A673 (cell line): ENCODE measurements at regions not wholly inside any gene's neighbourhood (a gene's known extent, or its start where the extent isn't known, plus 50 kb on each side); places are given as distances from the start of the nearest gene placed in this dataset.

Source experiments
- BruUV-seq: library from RNA; stranded (reverse); fragments of 400-500 nt; replicated peaks from 2 replicates; lab custom pipeline; 2021; lab: Mats Ljungman, UMichigan
- CTCF ChIA-PET: fragments of 300-600 bp; sonication (Branson Sonifier 250); formaldehyde crosslinking; loops from one replicate; lab custom pipeline; 2022; ENCODE audit warnings: antibody characterized with exemption; lab: Charles Lee
- POLR2A ChIA-PET: fragments of 300-600 bp; sonication (Branson Sonifier 250); formaldehyde crosslinking; loops from one replicate; lab custom pipeline; 2022; ENCODE audit warnings: antibody characterized with exemption; ENCODE audit not compliant: low non-redundant PET; lab: Charles Lee
- DNase-seq: peaks from one replicate; pipeline ENCODE4 v3.0.0-alpha.2; 2015; ENCODE audit warnings: low spot score
- H3K27ac ChIP-seq: fragments of 200-600 bp; sonication (generic); 2 replicates; pipeline ENCODE4 v1.5.1; 2016; ENCODE audit warnings: mixed run types, low read depth, mild to moderate bottlenecking, mixed read lengths, antibody characterized with exemption, low read length; ENCODE audit not compliant: poor library complexity, severe bottlenecking
- H3K27me3 ChIP-seq: fragments of 200-600 bp; sonication (generic); replicated peaks from 2 replicates; pipeline ENCODE4 v1.6.1; 2017; ENCODE audit warnings: mixed run types, low read depth, mild to moderate bottlenecking, mixed read lengths, antibody characterized with exemption, low read length; ENCODE audit not compliant: insufficient read depth, poor library complexity
- H3K36me3 ChIP-seq: fragments of 200-600 bp; sonication (generic); 2 replicates; pipeline ENCODE4 v1.6.1; 2016; ENCODE audit warnings: mixed run types, mild to moderate bottlenecking, mixed read lengths, antibody characterized with exemption, low read length; ENCODE audit not compliant: insufficient read depth, poor library complexity, severe bottlenecking
- H3K4me1 ChIP-seq: fragments of 200-600 bp; sonication (generic); 2 replicates; pipeline ENCODE4 v1.6.1; 2017; ENCODE audit warnings: mixed run types, mild to moderate bottlenecking, mixed read lengths, antibody characterized with exemption, low read length; ENCODE audit not compliant: insufficient read depth, poor library complexity, severe bottlenecking
- H3K4me3 ChIP-seq: fragments of 200-600 bp; sonication (generic); 2 replicates; pipeline ENCODE4 v1.5.1; 2016; ENCODE audit warnings: low read depth, mixed run types, mild to moderate bottlenecking, mixed read lengths, low read length; ENCODE audit not compliant: poor library complexity, severe bottlenecking
- H3K9me3 ChIP-seq: fragments of 200-600 bp; sonication (generic); 2 replicates; pipeline ENCODE4 v1.6.1; 2016; ENCODE audit warnings: mixed run types, low read depth, mild to moderate bottlenecking, mixed read lengths, antibody characterized with exemption, low read length; ENCODE audit not compliant: poor library complexity, severe bottlenecking
- EZH2 ChIP-seq: fragments of 200-600 bp; sonication (generic); IDR thresholded peaks from 2 replicates; pipeline ENCODE4 v1.6.1; 2017; ENCODE audit warnings: borderline replicate concordance, low read depth, mild to moderate bottlenecking, mixed read lengths, antibody characterized with exemption, low read length; ENCODE audit not compliant: poor library complexity, severe bottlenecking
- intact Hi-C: fragments of 100-400 bp; cut with micrococcal nuclease; formaldehyde crosslinking; loops from one replicate; pipeline ENCODE4 v1.10.0; 2022; ENCODE audit not compliant: unreplicated experiment
- TF ChIP-seq, protein P1 (sequence below): fragments of 300-800, 200-600 bp; sonication (generic); conservative IDR thresholded peaks from 2 replicates; pipeline ENCODE4 v1.5.1; 2017; ENCODE audit warnings: low read depth, mild to moderate bottlenecking, antibody characterized with exemption, low read length, moderate library complexity, mixed read lengths

- no peak overlapping the region for H3K27ac ChIP-seq
- intact Hi-C loops, result no loop called here
- no peak overlapping the region for H3K4me3 ChIP-seq
- BruUV-seq, result no TSS peak
- H3K4me1 ChIP-seq, result no peaks in the 10 kb centered on the region
- CTCF ChIA-PET, result no interaction called here
- DNase-seq, result no peak
- H3K9me3 ChIP-seq, result no peaks in the 10 kb centered on the region
- peaks cover 6% of the 10 kb centered on the region for H3K27me3 ChIP-seq
- TF ChIP-seq EZH2, result no peak
- POLR2A ChIA-PET, result no interaction called here
- H3K36me3 ChIP-seq, result no peaks in the 10 kb centered on the region
Measured at GRCh38 chr12:30219047-30219446, 435.3 kb upstream of the TMTC1 start.

GRCh38 chr12:30218073-30218472 is 434.3 kb upstream of the TMTC1 start:
- H3K4me1 ChIP-seq, result no peaks in the 10 kb centered on the region
- H3K4me3 ChIP-seq, result no peak overlapping the region
- no peak overlapping the region for H3K27ac ChIP-seq
- H3K36me3 ChIP-seq, result no peaks in the 10 kb centered on the region
- intact Hi-C loops, result no loop called here
- no peak for DNase-seq
- H3K27me3 ChIP-seq, result peaks cover under 1% of the 10 kb centered on the region
- CTCF ChIA-PET, result no interaction called here
- POLR2A ChIA-PET, result no interaction called here
- TF ChIP-seq EZH2, result no peak
- TF ChIP-seq, protein P1, sequence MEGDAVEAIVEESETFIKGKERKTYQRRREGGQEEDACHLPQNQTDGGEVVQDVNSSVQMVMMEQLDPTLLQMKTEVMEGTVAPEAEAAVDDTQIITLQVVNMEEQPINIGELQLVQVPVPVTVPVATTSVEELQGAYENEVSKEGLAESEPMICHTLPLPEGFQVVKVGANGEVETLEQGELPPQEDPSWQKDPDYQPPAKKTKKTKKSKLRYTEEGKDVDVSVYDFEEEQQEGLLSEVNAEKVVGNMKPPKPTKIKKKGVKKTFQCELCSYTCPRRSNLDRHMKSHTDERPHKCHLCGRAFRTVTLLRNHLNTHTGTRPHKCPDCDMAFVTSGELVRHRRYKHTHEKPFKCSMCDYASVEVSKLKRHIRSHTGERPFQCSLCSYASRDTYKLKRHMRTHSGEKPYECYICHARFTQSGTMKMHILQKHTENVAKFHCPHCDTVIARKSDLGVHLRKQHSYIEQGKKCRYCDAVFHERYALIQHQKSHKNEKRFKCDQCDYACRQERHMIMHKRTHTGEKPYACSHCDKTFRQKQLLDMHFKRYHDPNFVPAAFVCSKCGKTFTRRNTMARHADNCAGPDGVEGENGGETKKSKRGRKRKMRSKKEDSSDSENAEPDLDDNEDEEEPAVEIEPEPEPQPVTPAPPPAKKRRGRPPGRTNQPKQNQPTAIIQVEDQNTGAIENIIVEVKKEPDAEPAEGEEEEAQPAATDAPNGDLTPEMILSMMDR, result no peak
- no peaks in the 10 kb centered on the region for H3K9me3 ChIP-seq
- no TSS peak for BruUV-seq

DNA sequence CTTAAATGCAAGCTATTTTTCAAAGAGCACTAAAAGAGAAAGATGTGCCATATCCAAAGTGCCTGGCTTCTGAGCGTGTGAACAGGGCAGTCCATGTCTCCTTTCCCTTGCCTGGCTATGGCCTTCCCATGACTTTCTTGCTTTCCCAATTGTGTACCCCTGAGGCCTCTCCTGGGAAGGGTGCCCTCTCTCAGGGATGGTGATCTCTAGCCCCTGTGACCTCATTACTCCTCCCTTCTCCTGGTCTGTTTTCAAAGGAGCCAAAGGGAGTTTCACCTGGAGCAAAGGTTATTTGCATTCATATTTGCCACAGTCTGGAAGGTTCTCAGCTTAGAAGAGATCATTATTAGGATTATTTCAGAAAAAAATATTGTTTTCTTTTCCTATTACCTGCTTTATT is 429.4 kb upstream of the TMTC1 start:
- Histone ChIP-seq H3K36me3 (no peaks in the 10 kb centered on the region), H3K4me1 (no peaks in the 10 kb centered on the region), H3K27me3 (no peaks in the 10 kb centered on the region), H3K9me3 (no peaks in the 10 kb centered on the region), H3K4me3 (no peak overlapping the region), H3K27ac (no peak overlapping the region)
- no TSS peak for BruUV-seq
- TF ChIP-seq EZH2, result no peak
- TF ChIP-seq, protein P1, result no peak
- ChIA-PET POLR2A (no interaction called here), CTCF (no interaction called here)
- DNase-seq, result no peak
- intact Hi-C loops, result no loop called here

GRCh38 chr12:30211743-30212142 is 428.0 kb upstream of the TMTC1 start:
- ChIA-PET CTCF (interaction anchor here (0.7 kb wide), 1 partner anchor 211 kb away, joined by 6 read pairs; no protein-coding TSS in a partner anchor), POLR2A (no interaction called here)
- Histone ChIP-seq H3K4me1 (no peaks in the 10 kb centered on the region), H3K9me3 (no peaks in the 10 kb centered on the region), H3K27me3 (peaks cover 11% of the 10 kb centered on the region), H3K4me3 (no peak overlapping the region), H3K27ac (no peak overlapping the region), H3K36me3 (no peaks in the 10 kb centered on the region)
- DNase-seq, result no peak
- TF ChIP-seq EZH2, result no peak
- TF ChIP-seq, protein P1, result no peak
- no TSS peak for BruUV-seq
- intact Hi-C loops, result no loop called here
